ENCODE measurements at regions not wholly inside any gene's neighbourhood (a gene's known extent, or its start where the extent isn't known, plus 50 kb on each side); places are given as distances from the start of the nearest gene placed in this dataset.

GRCh38 chr17:52594516-52594915, 436.0 kb upstream of the CA10 start:
- Histone ChIP-seq H3K27me3 (no peaks in the 10 kb centered on the region), H3K9me3 (peaks cover 0 to 5% (median 0%) of the 10 kb centered on the region in 4 donors), H3K4me3 (no peak overlapping the region), H3K36me3 (no peaks in the 10 kb centered on the region), H3K27ac (no peak overlapping the region), H3K4me1 (no peaks in the 10 kb centered on the region)
- no peak for DNase-seq (ENCODE audit: low spot score in 2 of 2)
- WGBS, 2 donors, result 95 to 100% methylated on average over 2 of the region's 2 CpGs
- no peak for TF ChIP-seq CTCF (IDR thresholded peaks at IDR 0.05)
- no peak for TF ChIP-seq EP300 (IDR thresholded peaks at IDR 0.05)
- no peak for TF ChIP-seq POLR2A (IDR thresholded peaks at IDR 0.05)

GRCh38 chr17:52546990-52547389, 388.5 kb upstream of the CA10 start:
- 23 to 24% methylated on average over 1 of the region's 1 CpG for WGBS, 2 donors
- Histone ChIP-seq H3K27me3 (no peaks in the 10 kb centered on the region), H3K36me3 (no peaks in the 10 kb centered on the region), H3K4me1 (no peaks in the 10 kb centered on the region), H3K9me3 (peaks cover 0 to 6% (median 0%) of the 10 kb centered on the region in 4 donors), H3K4me3 (no peak overlapping the region), H3K27ac (no peak overlapping the region)
- DNase-seq (ENCODE audit: low spot score in 2 of 2), result peak in 1 of 2 donors; percentile 8
- no peak for TF ChIP-seq CTCF (IDR thresholded peaks at IDR 0.05)
- TF ChIP-seq EP300 (IDR thresholded peaks at IDR 0.05), result peak in 1 of 2 donors; percentile 18

- no peaks in the 10 kb centered on the region for H3K4me1 ChIP-seq
- 30 to 35% methylated on average over 3 of the region's 3 CpGs for WGBS, 2 donors
- peaks cover 0 to 6% (median 0%) of the 10 kb centered on the region in 4 donors for H3K9me3 ChIP-seq
- DNase-seq (ENCODE audit: low spot score in 2 of 2), result no peak
- no peaks in the 10 kb centered on the region for H3K27me3 ChIP-seq
- no peak overlapping the region for H3K27ac ChIP-seq
- no peak overlapping the region for H3K4me3 ChIP-seq
- no peak for TF ChIP-seq CTCF (IDR thresholded peaks at IDR 0.05)
- no peaks in the 10 kb centered on the region for H3K36me3 ChIP-seq
These were observed 388.0 kb upstream of the CA10 start for GRCh38 chr17:52546493-52546892.

GRCh38 chr17:52537421-52537820, 378.9 kb upstream of the CA10 start:
- WGBS, 2 donors, result 16 to 18% methylated on average over 1 of the region's 1 CpG
- no peaks in the 10 kb centered on the region for H3K27me3 ChIP-seq
- H3K4me3 ChIP-seq, result no peak overlapping the region
- no peak for DNase-seq (ENCODE audit: low spot score in 2 of 2)
- H3K36me3 ChIP-seq, result no peaks in the 10 kb centered on the region
- H3K27ac ChIP-seq, result no peak overlapping the region
- no peak for TF ChIP-seq EP300 (IDR thresholded peaks at IDR 0.05)
- no peak for TF ChIP-seq POLR2A (IDR thresholded peaks at IDR 0.05)
- TF ChIP-seq CTCF (IDR thresholded peaks at IDR 0.05), result no peak
- H3K4me1 ChIP-seq, result peaks cover 0 to 5% (median 0%) of the 10 kb centered on the region in 4 donors
- H3K9me3 ChIP-seq, result no peaks in the 10 kb centered on the region

- peak; percentile 22 to 42 for DNase-seq (ENCODE audit: low spot score in 2 of 2)
- H3K27ac ChIP-seq, result no peak overlapping the region
- no peaks in the 10 kb centered on the region for H3K36me3 ChIP-seq
- no peaks in the 10 kb centered on the region for H3K9me3 ChIP-seq
- 55 to 61% methylated on average over 4 of the region's 4 CpGs for WGBS, 2 donors
- TF ChIP-seq POLR2A (IDR thresholded peaks at IDR 0.05) (no peak), EP300 (IDR thresholded peaks at IDR 0.05) (peak in 1 of 2 donors; percentile 58)
- no peaks in the 10 kb centered on the region for H3K27me3 ChIP-seq
- no peak overlapping the region for H3K4me3 ChIP-seq
- peaks cover 0 to 5% (median 0%) of the 10 kb centered on the region in 4 donors for H3K4me1 ChIP-seq
These were observed 378.0 kb upstream of the CA10 start for GRCh38 chr17:52536489-52536888.

GRCh38 chr17:52532373-52532772, 373.9 kb upstream of the CA10 start:
- no peak for TF ChIP-seq CTCF (IDR thresholded peaks at IDR 0.05)
- TF ChIP-seq EP300 (IDR thresholded peaks at IDR 0.05), result no peak
- no peak for TF ChIP-seq POLR2A (IDR thresholded peaks at IDR 0.05)
- Histone ChIP-seq H3K4me1 (peaks cover 0 to 3% (median 0%) of the 10 kb centered on the region in 4 donors), H3K27me3 (no peaks in the 10 kb centered on the region), H3K36me3 (no peaks in the 10 kb centered on the region), H3K4me3 (no peak overlapping the region), H3K9me3 (no peaks in the 10 kb centered on the region), H3K27ac (no peak overlapping the region)
- WGBS, 2 donors, result 65 to 76% methylated on average over 4 of the region's 4 CpGs
- no peak for DNase-seq (ENCODE audit: low spot score in 2 of 2)

Data from tibial nerve (tissue), 4 donors.